ENCODE measurements at regions not wholly inside any gene's neighbourhood (a gene's known extent, or its start where the extent isn't known, plus 50 kb on each side); places are given as distances from the start of the nearest gene placed in this dataset.

DNA sequence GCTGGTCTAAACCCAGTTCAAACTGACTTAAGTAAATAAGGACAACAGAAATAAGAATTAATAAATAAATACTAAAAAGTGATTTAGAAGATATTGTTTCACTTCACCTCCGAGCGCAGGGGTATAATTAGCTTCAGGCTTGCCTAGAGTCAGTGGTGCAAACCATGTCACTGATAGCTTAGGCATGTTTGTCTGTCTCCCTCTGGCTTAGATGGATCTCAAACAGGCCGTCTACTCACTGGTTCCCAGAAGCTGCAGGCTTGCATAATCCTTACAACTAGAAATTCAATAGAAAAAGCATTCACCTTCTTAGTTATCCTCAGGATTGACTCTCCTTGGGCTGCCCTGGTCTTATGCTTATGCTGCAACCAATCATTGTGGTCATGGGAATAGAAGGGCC, 629.8 kb upstream of the WWC1 start:
- no peak for DNase-seq

DNA sequence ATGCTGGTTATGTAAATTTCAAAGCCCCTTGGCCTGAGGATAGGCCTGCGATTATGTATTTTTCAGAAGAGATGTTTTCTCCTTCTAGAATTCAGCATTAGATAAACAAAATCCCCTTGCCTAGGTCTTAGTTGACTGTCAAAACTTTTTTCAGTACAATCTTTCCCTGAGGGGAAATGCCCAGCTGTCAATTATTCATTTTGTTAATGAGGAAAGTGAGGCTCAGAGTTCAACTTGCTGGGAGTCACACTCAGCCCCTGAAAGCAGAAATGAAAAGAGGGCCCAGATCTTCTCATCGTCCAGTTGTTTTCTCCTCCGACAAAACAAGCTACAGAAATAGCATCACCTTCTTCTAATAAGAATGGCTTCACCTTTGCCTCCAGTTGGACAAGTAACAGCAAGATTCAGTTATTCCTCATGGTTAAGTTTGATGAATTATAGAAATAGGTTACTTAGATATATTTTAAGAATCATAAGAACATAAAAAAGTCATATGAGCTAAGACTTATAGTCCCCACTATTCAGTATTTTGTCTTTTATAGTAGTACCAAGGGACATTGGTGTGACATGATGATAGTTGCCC, 627.1 kb upstream of the WWC1 start:
- DNase-seq = no peak

DNA sequence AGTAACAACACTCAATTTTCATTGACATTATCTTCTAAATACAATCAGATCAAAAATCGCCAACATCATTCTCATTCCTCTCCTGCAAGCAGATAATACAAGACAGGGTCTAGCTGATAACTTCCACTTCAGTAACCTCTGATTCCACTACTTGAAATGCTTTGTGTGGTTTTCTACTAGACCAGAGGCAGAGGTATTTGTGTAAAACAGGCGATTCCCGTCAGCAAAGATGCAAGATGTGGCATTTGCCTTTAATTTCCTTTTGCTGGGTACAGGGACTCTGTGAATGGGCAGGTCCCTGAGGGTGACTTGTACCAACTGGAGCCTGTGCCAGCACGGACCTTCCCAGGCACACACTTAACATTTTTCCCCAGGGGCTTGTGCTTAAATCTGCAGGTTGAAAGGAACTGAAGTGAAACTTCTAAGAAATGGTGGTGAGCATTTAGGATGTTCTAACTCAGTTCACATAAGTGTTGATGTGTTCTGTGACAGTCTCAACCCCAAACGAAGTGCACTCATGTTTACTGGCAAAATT, 625.5 kb upstream of the WWC1 start:
- DNase-seq = no peak

DNA sequence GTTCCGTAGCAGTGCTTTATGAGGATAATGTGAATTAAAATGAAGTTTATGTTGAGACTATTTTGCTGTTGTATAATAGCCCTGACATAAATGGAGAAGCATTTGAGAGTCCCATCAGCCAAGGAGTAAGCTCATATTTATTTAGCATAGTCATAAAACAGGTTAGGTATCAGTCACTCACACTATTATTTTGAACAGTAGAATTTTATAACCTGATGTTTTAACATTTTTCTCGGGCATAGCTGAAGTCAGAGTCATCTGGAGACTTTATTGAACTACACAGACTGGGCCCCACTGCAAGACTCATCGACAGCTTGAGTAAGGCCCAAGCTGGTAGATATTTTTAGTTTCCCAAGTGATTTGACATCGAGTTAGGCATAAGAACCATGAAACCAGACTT, 620.3 kb upstream of the WWC1 start:
- DNase-seq = no peak

DNA sequence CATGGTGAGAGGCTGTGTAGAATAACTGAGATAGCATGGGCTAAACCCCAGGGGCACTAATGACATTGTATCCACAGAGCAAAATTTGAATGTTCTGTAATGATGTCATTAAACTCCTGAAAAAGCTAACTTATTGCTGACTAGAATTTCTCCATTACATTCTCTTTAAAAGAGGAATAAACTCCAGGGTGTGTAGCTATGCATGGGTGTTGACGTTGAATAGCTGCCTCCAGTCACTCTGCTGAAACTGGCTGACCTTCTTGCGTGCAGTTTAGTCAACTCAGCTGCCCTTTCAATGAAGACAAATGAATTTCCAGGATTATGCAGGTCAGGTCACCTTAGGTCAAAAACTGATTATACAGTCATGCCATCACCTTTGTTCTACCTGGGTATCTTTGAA, 617.5 kb upstream of the WWC1 start:
- DNase-seq = no peak

DNA sequence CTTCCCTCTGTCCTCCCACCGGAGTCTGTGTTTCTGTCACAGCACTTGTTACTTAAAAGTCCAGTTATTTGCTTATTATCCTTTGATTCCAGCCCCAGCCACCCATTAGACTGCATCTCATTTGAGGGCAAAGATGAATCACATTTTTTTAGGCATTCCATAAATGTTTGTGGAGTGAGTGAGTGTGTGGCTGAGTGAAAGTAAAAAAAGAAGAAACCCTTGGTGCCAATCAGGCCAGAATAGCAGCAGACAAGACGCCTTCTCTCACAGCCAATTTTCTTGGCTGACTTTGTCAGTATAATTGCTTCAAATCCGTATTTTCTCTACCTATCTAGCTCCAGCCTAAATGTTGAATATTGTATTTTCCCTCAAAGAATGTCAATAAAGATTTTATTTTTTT, 613.0 kb upstream of the WWC1 start:
- DNase-seq = no peak

DNA sequence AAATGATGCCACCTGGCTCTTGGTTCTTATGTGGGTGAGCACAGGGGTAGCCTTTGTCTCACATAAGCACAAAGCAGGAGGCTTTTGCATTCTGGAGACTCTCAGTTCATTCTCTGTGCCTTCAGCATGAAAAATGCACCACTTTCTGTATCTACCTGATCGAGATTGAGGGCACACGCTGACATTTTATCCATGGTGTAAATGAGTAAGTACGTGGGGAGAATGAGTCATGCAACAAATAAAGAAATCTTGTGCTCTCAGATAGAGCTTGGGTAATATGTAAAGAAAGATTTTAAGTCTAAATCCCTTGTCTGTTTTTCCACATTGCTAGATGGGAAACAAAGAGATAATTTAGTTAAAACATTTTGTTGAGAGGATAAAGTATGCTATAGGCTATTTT, 607.2 kb upstream of the WWC1 start:
- DNase-seq = no peak

DNA sequence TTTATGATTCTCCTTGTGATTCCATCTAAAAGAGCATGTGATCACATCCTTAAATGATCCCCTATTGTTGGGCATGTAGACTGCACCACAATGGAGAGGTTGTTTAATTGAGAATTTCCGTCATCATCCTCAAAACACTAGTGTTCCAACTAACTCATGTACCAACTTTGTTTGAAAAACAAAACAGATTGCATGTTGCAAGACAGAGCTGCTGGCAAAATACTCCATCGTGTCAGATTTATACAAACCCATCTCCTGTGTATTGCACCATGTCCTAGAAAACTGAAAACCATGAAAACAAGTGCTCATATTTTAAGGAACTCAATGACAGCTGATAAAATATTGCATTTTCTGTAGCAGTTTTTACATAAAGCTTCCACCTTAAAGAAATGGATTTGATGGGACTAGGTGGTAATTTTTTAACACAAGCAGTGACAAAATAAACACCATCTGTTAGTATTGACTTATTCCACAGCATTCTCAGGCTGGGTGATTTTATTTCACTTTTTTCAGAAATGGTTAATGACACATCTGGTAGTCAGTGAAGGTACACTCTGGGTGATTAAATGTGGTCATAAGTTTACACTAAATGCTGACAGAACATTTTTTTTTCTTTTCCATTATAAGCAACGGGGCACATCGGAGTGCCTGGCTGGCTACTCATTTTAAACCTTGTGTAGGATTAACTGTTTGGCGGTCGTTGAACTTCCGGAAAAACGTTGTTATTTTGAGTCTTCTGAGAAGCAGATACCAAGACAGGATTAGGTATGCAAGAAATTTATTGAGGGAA, 602.9 kb upstream of the WWC1 start:
- DNase-seq = no peak

DNA sequence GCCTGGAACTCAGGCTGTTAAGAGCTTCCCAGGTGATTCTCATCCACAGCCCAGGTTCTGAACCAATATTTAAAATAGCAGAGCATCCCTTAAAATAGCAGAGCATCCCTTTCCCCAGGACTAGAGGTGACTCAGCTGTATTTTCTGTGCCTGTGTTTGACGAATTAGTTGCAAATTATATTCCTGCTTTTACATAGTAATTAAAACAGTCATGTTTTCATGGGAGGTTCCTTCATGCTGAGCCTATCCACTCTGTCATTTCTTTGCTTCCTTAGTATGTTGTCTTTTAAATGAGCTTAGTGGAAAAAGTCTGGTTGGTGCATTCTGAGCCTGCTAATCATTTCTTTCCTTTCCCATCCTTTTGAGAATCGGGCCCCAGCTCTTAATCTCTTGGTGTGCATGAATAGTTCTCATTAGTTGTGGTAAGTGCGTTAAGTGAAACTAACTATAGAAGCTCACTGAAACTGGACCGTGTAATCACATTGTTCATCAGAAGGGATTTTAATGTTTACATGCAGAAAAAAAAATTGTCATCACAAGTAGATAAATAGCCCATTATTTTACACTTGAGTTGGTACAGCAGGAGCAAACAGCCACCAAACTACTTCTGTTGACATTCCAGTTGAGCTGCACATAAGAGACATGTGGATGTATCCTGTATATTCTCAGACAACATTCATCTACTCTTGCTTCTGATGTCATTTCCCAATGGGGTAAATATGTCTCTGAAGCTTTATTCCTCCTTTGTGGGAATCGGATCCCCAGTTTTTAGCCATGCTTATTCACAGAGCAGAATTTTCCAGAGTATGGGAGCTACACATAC, 596.9 kb upstream of the WWC1 start:
- DNase-seq = no peak

DNA sequence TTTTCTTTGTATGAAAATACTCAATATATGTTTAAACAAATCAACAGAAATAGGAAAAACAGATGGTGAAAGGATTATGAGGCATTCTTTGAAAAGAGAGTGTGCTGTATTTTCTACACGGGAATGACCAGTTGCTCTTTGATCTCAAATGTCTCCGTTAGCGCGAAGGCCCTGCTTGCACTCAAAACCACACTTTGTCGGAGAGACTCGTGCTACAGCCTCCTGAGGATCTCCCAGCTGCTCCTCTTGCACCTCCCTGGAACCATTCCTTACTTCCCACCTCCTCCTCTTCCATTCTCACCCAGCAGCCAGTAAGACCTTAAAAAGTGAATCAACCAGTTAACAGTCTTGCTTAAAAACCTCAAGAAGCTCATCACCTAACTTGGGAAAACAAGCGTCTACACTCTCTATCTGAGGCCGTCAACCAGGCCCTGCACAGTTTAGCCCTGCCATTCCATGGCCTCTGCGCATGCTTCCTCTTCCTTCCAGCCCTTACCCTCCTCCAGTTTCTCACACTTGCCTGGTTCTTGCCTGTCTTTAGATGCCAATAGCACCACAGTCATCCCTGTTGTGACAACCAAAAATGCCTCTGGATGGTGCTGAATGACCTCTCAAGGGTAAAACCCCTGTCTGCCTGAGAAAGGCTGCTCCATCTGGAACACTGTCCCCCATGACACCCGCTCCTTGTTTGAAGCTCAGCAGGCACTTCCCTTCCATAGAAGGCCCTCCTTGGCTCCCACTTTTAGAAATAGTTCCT, 594.7 kb upstream of the WWC1 start:
- no peak for DNase-seq

DNA sequence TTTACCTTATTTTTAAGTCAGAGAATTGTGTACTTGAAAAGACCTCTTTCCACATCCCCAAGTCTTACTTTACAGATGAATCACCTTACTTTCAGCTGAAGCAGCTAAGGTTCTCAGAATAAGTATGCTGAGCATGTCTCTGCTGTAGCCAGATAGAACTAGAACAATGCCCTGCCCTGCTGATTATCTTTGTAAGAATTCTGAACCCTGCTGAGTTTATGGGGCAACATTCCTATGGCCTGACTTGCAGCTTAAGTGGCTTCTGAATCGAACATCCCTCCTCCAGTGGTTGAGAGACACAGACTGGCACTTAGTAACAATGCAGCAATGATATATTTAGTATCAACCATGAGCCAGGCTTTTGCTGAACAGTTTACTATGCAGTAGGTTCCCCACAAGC, 592.0 kb upstream of the WWC1 start:
- no peak for DNase-seq

DNA sequence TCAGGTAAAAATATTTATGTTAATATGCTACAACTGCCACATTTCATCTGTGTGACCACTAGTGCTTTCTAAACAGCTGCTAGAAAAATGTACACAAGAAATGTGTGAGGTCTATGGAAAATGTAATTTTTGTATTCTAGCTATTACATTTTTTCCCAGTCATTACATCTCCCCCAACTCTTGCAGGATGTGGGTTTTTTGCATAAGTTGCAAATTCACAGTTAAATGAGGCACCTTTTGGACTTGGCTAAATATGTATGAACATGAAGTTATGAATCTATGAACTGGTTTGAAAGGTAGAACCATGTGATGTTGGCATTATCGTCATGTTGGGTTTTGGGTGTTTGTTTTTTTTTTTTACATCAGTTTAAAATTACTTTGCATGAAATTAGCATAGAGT, 590.4 kb upstream of the WWC1 start:
- DNase-seq = no peak

DNA sequence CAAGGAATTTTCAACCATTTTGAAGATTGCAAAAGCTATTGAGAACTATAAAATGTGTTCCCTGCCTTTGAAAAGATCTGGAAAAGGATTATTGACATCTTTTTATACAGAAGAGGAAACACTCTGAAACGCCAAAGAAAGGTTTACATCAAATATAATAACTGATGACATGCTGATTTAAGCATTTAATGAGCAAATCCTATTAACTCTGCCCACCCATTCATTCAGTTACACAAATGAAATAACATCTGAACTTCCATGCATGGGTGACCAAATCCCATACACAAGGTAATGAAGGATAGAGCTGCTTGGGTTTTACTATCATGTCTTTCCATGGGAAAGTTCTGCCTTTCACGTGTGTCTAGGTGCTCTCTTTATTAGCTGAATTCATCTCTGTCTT, 589.4 kb upstream of the WWC1 start:
- DNase-seq = no peak

DNA sequence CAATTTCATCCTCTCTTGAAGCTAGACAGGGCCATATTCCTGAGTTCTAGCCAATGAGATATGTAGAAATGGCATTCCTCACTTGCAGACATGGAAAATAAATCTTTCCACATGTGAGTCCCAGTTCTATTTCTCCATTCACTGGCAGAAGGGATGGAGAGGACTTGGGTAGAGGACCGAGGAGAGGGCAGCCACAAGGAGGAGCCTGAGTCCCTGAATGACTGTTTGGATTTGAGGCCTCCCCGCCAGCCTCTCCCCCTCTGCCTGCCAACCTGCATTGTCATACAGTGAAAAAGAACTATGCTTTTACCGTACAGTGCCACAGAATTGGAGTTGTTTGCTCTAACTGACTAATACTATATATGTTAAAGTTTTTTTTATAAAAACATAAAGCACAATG, 583.0 kb upstream of the WWC1 start:
- DNase-seq = no peak

DNA sequence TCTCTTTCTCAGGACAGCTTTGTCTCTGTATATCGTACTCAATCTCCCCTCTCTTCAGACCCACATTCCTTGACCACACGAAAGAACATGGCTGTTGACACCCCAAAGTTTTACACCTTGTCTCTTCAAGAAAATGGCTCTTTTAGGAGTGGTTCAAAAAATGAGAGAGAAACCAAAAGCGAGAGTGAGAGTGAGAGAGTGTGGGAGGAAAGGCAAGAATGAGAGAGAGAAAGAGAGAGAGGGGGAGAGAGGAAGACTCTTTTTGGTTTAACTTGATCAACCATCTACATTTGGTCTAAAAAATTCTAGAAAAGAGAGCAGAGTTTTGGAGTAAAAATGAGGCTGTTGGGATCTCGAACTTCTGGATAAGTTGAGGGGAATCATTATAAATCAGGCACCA, 581.8 kb upstream of the WWC1 start:
- no peak for DNase-seq

DNA sequence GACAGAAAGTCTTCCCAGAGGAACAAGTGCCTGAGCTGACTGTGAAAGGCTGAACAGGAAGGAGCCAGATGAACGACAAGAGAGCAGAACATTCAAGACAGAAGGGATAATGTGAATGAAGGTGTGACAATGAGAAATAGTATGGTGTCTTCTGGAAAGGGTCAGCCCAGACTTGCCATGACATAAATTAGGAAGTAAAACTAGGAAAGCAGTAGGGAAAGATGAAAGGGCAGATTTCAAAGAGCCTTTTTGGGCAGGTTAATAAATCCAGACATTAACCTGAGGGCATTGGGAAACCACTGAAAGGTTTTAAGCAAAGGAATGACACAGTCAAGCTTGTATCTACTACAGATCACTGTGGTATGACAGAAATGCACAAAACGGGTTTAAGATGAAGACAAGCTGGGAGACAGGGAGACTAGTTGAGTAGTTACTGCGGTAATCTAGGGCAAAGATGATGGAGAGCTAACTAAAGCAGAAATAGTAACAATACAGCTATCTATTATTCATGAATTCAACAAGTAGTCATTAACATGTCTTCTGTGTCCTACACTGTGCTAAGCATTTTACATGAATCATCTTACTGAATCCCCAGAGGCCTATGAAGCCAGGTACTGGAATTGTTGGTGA, 580.9 kb upstream of the WWC1 start:
- no peak for DNase-seq

DNA sequence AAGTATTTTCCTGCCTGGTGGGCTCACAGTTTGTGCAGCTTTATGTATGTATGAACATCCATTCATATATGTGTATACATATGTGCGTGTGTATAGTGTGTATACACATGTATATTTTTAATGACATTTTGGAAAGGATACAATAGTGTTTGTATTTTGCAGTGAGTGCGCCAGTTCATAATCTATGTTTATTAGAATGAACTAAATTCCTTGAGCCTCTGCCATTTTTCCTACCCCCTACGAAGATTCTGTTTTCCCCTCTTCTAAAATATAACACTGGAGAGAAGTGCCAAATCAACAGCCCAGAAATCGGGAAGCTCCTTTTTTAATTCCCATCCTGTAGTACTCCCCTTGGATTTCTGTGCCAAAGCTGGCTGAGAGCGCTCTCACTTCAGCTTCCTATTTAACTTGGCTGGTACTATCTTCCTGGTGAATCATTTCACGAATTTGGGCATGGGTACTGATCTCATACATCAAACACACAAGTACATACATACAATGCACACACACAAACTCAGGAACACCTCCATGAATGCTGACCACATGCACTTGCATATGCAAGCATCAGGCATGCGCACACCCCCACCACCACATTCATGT, 578.4 kb upstream of the WWC1 start:
- DNase-seq = no peak

DNA sequence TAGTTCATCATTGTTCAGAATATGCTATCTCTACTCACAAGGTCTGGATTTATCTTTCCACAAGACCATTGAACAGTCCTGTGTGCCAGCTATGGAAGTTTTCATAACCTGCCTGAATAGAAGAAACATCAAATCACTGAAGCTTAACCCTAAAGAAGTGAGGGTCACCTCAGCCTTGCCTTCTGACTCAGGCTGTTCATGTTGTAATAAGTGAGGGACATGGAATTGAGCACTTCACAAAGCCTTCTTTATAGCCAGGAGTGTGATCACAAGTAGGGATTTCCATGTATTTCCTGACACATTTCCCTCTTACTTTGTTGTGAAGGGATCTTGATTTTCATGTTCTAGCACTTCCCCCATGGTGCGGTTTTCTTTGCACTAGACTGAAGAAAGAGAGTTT, 577.5 kb upstream of the WWC1 start:
- DNase-seq = no peak

DNA sequence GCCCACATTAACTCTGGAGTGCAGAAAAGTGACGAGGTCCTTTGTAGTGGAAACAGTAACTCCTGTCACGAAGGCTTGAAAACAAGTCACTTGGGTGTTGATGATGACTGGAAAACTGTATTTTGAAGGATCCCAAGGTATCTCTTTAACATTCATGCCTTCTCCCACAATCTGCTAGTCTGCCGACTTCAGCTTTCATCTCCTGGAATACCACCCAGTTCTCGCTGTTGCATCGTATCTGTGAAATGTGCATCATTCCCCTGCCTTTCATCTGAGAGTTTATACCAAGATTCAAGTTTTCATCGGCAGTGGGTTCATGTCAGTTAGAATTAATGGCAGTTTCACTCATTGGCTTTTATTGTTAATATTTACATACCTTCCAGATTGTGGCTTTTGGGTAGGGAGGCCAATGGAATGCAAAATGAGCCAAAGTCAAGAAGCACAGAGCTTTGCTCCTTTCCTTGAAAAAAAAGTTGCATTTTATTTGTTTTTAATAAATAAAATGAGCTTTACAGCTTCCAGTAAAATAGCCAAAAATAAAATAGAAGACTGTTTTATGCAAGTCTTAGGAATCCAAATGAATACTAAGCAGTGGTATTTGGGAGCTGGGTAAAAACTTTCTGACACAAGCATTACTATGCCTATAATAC, 575.2 kb upstream of the WWC1 start:
- DNase-seq = no peak

DNA sequence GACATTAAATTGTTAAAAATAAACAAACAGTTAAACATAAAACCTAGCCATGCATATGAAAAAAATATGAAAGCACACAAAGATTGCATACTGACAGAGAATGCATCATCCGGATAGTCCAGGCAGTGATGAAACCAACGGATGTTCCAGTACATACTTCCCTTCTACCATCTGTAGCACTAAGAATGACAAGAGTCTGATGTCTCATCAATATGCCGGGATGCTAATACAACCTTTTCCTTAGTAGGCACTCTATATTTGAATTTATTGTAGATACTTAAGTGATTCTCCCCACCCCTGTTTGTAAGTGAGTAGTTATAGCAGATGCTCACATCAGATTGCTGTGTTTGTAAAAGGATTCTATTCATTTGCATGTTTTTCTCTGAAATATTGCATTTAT, 571.2 kb upstream of the WWC1 start:
- DNase-seq = no peak

DNA sequence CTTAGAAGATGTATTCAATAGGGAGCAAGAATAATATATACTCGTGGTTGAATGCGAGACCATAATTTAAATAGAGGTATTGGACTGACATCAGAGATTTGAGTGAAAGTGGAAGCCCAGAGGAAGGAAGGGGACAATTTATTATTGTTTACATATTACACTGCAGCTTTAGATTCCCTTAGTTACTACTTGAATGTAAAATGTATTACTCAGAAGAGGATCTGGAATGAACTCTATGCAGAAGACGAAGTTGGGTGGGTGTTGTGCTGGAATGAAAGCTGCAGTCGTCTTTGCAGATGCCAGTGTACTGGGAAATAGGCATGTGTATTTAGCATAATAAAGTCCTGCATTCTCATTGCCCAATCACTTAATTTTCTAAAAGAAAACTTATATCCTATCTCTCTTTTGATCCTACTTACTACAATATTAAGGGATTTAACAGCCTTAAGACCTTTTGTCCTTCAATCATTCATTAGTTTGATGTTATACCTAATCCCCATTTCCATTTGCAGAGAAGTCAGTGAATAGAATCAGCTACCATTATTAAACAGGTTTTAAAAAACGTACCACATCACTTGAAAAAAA, 570.7 kb upstream of the WWC1 start:
- DNase-seq = no peak
